Ishikawa (cell line): ENCODE measurements at regions not wholly inside any gene's neighbourhood (a gene's known extent, or its start where the extent isn't known, plus 50 kb on each side); places are given as distances from the start of the nearest gene placed in this dataset.

Experiments
- CEBPB ChIP-seq: IDR thresholded peaks from 2 replicates; pipeline ENCODE4 v1.6.1; 2012
- CREB1 ChIP-seq: IDR thresholded peaks from 2 replicates; pipeline ENCODE4 v1.6.1; 2012; ENCODE audit warnings: low read depth
- EGR1 ChIP-seq: IDR thresholded peaks from 2 replicates; pipeline ENCODE4 v1.6.1; 2012
- EP300 ChIP-seq: IDR thresholded peaks from 2 replicates; pipeline ENCODE4 v1.6.1; 2012; ENCODE audit warnings: borderline replicate concordance
- FOXM1 ChIP-seq: IDR thresholded peaks from 2 replicates; pipeline ENCODE4 v1.6.1; 2012; ENCODE audit warnings: low read depth, borderline replicate concordance
- NFIC ChIP-seq: IDR thresholded peaks from 2 replicates; pipeline ENCODE4 v1.6.1; 2012
- RAD21 ChIP-seq: IDR thresholded peaks from 2 replicates; pipeline ENCODE4 v1.6.1; 2012; ENCODE audit warnings: low read depth
- TAF1 ChIP-seq: IDR thresholded peaks from 2 replicates; pipeline ENCODE4 v1.6.1; 2012; ENCODE audit warnings: low read depth, mild to moderate bottlenecking
- TCF12 ChIP-seq: IDR thresholded peaks from 2 replicates; pipeline ENCODE4 v1.6.1; 2012; ENCODE audit warnings: low read depth
- TEAD4 ChIP-seq: IDR thresholded peaks from 2 replicates; pipeline ENCODE4 v1.6.1; 2012
- YY1 ChIP-seq: IDR thresholded peaks from 2 replicates; pipeline ENCODE4 v1.6.1; 2012; ENCODE audit warnings: low read depth
- ZBTB7A ChIP-seq: IDR thresholded peaks from 2 replicates; pipeline ENCODE4 v1.6.1; 2012; ENCODE audit warnings: low read depth
- TF ChIP-seq, protein P1 (sequence below): IDR thresholded peaks from 2 replicates; pipeline ENCODE4 v1.6.1; 2012
- TF ChIP-seq, protein P2 (sequence below): IDR thresholded peaks from 2 replicates; pipeline ENCODE4 v1.6.1; 2012; ENCODE audit warnings: low read depth, mild to moderate bottlenecking
- TF ChIP-seq, protein P3 (sequence below): IDR thresholded peaks from 2 replicates; pipeline ENCODE4 v1.6.1; 2012

DNA sequence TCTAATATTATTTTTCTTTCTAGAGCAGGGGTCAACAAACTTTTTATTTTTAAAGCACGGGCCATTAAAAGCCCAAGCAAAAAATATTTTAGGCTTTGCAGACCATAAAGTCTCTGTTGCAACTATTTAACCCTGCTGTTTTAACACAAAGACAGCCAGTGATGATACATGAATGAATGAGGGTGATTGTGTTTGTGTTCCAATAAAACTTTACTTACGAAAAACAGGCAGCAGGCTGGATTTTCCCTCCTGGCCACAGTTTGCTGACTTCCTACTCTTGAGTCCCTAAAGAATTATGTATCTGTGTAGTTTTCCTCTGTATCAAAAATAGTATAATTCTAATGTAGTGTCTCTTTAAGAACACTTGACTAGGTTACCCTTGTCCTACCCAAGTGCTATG is 402.0 kb downstream of the ADCYAP1 start:
- TF ChIP-seq, protein P1, sequence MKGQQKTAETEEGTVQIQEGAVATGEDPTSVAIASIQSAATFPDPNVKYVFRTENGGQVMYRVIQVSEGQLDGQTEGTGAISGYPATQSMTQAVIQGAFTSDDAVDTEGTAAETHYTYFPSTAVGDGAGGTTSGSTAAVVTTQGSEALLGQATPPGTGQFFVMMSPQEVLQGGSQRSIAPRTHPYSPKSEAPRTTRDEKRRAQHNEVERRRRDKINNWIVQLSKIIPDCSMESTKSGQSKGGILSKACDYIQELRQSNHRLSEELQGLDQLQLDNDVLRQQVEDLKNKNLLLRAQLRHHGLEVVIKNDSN, result no peak
- TF ChIP-seq NFIC (no peak), FOXM1 (no peak), CREB1 (no peak), EP300 (no peak), TAF1 (no peak), RAD21 (no peak), CEBPB (no peak), EGR1 (no peak), ZBTB7A (no peak), YY1 (no peak), TCF12 (no peak), TEAD4 (no peak)
- TF ChIP-seq, protein P2, sequence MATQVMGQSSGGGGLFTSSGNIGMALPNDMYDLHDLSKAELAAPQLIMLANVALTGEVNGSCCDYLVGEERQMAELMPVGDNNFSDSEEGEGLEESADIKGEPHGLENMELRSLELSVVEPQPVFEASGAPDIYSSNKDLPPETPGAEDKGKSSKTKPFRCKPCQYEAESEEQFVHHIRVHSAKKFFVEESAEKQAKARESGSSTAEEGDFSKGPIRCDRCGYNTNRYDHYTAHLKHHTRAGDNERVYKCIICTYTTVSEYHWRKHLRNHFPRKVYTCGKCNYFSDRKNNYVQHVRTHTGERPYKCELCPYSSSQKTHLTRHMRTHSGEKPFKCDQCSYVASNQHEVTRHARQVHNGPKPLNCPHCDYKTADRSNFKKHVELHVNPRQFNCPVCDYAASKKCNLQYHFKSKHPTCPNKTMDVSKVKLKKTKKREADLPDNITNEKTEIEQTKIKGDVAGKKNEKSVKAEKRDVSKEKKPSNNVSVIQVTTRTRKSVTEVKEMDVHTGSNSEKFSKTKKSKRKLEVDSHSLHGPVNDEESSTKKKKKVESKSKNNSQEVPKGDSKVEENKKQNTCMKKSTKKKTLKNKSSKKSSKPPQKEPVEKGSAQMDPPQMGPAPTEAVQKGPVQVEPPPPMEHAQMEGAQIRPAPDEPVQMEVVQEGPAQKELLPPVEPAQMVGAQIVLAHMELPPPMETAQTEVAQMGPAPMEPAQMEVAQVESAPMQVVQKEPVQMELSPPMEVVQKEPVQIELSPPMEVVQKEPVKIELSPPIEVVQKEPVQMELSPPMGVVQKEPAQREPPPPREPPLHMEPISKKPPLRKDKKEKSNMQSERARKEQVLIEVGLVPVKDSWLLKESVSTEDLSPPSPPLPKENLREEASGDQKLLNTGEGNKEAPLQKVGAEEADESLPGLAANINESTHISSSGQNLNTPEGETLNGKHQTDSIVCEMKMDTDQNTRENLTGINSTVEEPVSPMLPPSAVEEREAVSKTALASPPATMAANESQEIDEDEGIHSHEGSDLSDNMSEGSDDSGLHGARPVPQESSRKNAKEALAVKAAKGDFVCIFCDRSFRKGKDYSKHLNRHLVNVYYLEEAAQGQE, result no peak
- TF ChIP-seq, protein P3, sequence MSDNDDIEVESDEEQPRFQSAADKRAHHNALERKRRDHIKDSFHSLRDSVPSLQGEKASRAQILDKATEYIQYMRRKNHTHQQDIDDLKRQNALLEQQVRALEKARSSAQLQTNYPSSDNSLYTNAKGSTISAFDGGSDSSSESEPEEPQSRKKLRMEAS, result no peak

DNA sequence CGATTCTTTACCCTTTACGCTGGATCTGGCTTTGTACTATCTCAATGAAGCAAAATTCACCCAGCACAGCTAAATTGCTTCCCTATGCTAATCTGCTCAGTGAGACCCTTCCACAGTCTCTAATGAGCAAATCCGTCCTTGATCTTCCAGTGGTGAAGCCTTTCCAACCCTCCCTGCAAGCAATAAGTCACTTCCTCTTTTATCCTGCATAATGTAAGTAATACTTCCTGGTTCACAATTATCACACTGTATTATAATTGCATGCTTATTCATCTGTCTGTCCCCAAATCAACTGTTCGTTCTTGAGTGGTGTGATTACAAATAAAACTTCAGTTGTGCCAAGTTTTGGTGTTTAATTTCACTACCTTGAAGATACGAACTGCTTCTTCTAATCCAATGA is 404.0 kb downstream of the ADCYAP1 start:
- TF ChIP-seq TAF1 (no peak), EGR1 (no peak), FOXM1 (no peak), ZBTB7A (no peak), TEAD4 (no peak), EP300 (no peak), CEBPB (no peak), TCF12 (no peak), YY1 (no peak)
- TF ChIP-seq, protein P2, result no peak

DNA sequence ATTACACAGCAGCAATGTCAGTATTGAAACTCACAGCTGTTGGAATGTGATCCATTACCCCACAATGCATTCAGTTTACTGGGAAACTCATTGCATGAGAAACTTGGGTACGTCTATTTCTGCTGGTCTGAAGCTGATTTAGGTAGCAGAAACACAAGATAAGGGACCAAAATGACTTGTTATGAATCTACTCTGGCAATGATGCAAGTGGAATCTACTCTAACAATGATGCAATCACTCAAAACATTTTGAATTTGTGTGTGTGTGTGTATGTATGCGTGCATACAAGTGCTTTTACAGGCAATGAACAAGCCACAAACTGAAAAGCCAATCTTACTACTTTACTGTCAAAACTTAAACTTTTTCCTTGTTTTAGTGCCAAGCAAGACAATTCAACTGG is 406.7 kb downstream of the ADCYAP1 start:
- TF ChIP-seq, protein P3, result no peak
- no peak for TF ChIP-seq CEBPB
- TF ChIP-seq TEAD4, result no peak
- TF ChIP-seq, protein P2, result no peak
- TF ChIP-seq ZBTB7A, result no peak

DNA sequence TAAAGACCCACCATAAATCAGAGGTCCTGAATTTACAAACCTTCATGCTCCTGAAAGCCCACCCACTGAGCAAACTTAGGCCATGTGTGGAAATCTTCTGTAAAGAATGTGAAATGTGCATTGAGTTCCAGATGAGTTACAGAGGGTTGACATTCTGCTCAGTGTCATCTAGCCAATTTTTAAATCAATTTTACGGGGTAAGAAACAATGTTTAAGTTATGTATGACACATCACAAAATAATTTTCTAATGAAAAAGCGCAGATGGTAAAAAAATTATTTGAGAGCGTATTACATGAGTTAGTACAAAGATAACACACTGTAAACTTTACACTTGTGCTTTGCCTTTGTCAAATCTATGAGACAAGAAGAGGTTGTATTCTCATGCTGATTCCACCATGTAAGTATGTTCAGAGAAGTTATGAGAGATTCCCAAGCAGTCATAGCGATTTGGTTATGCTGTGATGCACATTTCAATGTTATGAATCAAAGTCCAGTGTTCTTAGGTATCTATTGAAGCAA is 446.3 kb downstream of the ADCYAP1 start:
- TF ChIP-seq CEBPB, result no peak
- no peak for TF ChIP-seq TEAD4
- no peak for TF ChIP-seq TAF1
- no peak for TF ChIP-seq FOXM1
- TF ChIP-seq, protein P1, result no peak
- no peak for TF ChIP-seq RAD21
- TF ChIP-seq, protein P3, result no peak
- TF ChIP-seq YY1, result no peak
- no peak for TF ChIP-seq TCF12
- no peak for TF ChIP-seq EGR1
- TF ChIP-seq ZBTB7A, result no peak
- TF ChIP-seq EP300, result no peak
- TF ChIP-seq NFIC, result no peak
- no peak for TF ChIP-seq CREB1
- TF ChIP-seq, protein P2, result no peak
